ENCODE measurements at regions not wholly inside any gene's neighbourhood (a gene's known extent, or its start where the extent isn't known, plus 50 kb on each side); places are given as distances from the start of the nearest gene placed in this dataset.
"Not testable (repeated sequence)": the region's sequence is repeated elsewhere in the genome, so short reads cannot be mapped to it uniquely, and the experiment has no call there.

DNA sequence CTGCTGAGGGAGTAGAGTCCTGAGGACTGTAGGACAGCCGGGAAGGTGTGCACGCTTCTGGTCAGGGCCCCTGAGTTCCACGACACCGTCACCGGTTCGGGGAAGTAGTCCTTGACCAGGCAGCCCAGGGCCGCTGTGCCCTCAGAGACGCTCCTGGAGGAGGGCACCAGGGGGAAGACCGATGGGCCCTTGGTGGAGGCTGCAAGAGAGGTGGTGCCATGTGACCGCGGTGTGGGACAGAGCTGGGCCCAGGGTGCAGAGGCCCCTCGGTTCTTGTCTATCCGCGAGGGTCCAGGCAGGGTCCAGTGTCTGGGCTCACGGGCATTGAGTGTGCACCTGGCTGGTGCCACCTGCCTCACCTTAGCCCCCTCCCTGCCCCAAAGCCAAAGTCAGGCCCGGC is 143.3 kb downstream of the TMEM121 start:
- not testable (repeated sequence) for TF ChIP-seq EZH2 (conservative IDR thresholded peaks at IDR 0.05; ENCODE audit: low read depth, low read length); ZNF746 (CRISPR knock-in tag; IDR thresholded peaks at IDR 0.05); TCF12 (IDR thresholded peaks at IDR 0.05); TCF12 (CRISPR knock-in tag; IDR thresholded peaks at IDR 0.05); EP300 (IDR thresholded peaks at IDR 0.05; ENCODE audit: low read depth in 2 of 2, low read length in 2 of 2); EP300 (CRISPR knock-in tag; IDR thresholded peaks at IDR 0.05; ENCODE audit: borderline replicate concordance); CENPX (CRISPR knock-in tag; IDR thresholded peaks at IDR 0.05); MAX (IDR thresholded peaks at IDR 0.05); ATF1 (CRISPR knock-in tag; IDR thresholded peaks at IDR 0.05); TOPORS (CRISPR knock-in tag; IDR thresholded peaks at IDR 0.05)
- TF ChIP-seq, protein P1, sequence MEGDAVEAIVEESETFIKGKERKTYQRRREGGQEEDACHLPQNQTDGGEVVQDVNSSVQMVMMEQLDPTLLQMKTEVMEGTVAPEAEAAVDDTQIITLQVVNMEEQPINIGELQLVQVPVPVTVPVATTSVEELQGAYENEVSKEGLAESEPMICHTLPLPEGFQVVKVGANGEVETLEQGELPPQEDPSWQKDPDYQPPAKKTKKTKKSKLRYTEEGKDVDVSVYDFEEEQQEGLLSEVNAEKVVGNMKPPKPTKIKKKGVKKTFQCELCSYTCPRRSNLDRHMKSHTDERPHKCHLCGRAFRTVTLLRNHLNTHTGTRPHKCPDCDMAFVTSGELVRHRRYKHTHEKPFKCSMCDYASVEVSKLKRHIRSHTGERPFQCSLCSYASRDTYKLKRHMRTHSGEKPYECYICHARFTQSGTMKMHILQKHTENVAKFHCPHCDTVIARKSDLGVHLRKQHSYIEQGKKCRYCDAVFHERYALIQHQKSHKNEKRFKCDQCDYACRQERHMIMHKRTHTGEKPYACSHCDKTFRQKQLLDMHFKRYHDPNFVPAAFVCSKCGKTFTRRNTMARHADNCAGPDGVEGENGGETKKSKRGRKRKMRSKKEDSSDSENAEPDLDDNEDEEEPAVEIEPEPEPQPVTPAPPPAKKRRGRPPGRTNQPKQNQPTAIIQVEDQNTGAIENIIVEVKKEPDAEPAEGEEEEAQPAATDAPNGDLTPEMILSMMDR (CRISPR knock-in tag; IDR thresholded peaks at IDR 0.05) = not testable (repeated sequence)

Data from HepG2 (cell line).